Endometrium (tissue), 2 donors: ENCODE measurements at regions not wholly inside any gene's neighbourhood (a gene's known extent, or its start where the extent isn't known, plus 50 kb on each side); places are given as distances from the start of the nearest gene placed in this dataset.

Source experiments
- FAIRE-seq: peaks from 2 replicates; lab custom pipeline; 2012; peaks lifted over from hg19 to GRCh38; lab: Jason Lieb, UNC
- donor health status: control.
- donor health status: control.

DNA sequence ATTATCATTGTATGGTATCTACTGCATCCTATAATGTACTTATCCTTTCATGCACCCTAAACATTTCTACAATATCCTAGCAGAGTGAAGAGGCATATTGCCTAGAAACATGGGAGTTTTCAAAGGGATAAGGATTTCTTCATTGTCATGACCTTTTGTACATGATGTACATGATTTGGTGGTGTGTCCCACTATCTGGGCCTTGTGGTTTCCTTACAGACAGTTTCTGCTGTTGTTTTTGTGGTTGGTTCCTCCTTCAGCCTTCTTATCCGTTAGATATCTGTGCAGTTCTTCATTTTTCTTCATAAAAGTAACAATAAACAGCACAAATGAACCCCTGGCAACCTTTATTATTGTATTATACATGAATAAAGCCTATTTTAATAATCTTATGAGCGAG is 70.4 kb upstream of the BACH1 start:
- FAIRE-seq, result no peak

GRCh38 chr21:29230551-29231261 is 68.0 kb upstream of the BACH1 start:
- no peak for FAIRE-seq

- FAIRE-seq, result no peak
Observed at GRCh38 chr21:29231756-29232529, 66.8 kb upstream of the BACH1 start.

DNA sequence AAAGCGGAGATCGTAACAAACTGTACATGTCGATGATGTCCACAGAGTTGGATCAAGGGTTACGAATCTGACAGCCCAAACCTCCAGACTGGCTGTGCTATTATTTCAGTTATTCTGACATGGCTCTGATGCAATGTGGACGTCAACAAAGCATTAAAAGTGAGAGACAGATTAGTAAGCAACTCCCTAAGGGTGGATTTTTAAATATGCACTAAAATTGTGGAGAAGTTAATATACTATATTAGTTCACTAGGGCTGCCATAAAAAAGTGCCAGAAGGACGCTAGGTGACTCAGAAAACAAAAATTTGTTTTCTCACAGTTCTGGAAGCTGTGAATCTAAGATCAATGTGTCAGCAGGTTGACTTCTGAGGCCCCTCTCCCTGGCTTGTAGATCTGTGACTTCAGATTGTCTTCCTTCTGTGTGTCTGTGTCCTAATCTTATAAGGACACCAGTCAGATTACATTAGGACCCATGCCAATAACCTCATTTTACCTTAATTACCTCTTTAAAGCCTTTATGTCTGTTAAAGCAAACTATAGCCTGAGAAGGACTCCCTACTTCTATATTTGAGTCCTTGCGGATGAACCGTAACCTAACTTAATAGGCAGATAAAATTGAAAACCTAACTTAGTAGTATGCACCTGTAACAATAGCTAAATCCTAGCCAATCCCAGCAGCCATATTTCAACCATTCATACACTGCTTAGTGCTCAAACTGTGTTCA is 66.0 kb upstream of the BACH1 start:
- no peak for FAIRE-seq

GRCh38 chr21:29233256-29233546 is 65.5 kb upstream of the BACH1 start:
- FAIRE-seq, result no peak

GRCh38 chr21:29233611-29234540 is 64.8 kb upstream of the BACH1 start:
- FAIRE-seq, result no peak

- FAIRE-seq, result no peak
Observed at GRCh38 chr21:29235714-29236197, 63.0 kb upstream of the BACH1 start.

DNA sequence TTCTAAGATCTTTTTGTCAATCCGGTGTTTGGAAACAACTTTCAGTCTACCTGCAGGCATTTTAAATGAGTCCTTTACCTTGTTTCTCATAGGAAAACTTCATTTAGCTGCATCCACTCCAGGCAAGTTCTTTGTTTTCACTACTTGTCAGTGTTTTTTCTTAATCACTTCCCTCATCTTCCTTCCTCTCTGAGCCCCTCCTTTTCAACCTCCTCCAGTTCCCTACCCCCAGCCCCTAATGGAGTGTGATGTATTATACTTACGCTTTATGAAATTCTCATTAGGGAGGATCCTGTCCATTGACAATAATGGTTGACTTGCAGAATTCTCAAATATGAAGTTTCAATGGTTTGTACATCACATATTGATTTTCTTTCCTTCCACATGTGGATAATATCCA is 62.5 kb upstream of the BACH1 start:
- FAIRE-seq, result no peak

DNA sequence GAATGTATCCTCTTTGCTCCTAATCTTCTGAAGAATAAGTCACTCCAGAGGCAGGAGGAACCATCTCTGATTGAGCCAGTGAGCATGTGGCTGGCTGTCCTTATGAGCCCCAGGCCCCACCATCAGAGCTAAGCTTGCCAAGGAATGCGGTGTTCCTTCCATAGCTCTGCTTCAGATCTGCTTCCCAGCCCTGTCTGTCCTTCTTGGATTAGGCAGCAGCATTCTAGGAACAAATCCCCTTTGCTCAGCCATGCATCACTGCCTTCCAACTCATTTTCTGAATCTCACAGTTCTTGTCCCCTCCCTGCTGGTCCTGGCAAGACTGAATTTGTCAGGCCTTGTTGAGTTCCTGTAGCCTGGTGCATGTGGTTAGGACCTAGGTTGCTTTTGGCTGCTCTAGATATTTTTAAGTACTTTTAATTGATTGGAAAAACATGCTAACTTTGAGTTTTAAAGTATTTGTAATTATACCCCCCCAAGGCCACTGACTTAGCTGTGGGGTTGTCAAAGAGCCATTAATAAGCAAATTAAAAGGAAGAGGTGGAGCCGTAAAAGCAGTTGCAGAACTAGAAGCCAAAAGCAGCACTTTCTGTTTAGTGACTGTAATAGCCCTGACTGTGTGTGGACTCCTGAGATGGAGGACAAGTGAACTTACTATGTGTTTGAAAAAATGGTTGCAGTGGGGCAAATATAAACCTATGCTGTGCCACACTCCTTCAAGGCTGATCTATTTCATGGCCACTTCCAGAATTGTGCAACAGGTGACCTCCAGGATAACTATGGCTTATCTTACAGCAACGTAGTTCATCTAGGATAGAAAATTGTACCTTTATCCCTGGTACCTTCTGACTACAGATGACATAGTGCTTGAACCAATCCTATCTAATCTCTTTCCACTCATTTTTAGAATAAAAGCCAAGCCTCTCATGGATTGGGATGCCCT is 61.3 kb upstream of the BACH1 start:
- no peak for FAIRE-seq

DNA sequence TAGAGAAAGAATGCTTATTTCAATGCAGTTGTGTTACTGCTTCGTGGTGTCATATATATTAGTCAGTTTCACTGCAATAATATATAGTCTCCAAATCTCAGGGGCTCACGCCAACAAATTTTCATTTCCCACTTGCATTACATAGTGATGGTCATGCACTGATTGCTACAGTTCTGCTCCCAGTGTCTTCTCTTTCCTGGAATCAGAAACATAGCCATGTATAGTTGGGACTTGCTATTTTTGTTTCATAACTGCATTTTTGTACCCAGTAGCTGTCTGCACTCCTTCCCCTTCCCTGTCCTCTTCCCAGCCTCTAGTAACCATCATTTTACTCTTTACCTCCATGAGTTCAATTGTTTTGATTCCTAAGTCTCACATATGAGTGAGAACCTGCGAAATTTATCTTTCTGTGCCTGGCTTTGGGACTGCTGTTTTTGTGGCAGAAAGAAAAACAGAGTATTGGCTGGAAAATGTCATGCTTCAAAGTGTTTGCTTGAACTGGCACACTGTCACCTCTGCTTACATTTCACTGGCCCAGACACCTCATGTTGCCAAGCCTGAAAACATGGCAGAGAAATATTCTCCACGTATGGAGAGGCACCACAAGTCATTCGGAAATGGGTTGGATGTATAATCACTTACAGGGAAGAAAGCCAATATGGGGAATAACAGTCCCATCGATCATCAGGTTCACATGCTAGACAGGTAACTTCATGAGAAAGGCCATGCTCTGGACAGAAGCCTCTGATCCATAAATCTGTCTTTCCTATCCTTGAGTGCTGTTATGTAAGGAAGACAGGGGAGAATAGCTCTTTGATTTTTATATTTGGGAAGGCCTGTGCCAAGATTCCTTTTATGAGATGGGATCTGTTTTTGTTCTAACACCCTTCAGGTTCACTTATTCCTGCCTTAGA is 60.4 kb upstream of the BACH1 start:
- FAIRE-seq, result no peak

- no peak for FAIRE-seq
Observed at GRCh38 chr21:29238967-29239290, 59.8 kb upstream of the BACH1 start.

- no peak for FAIRE-seq
Observed at GRCh38 chr21:29240136-29240535, 58.6 kb upstream of the BACH1 start.

DNA sequence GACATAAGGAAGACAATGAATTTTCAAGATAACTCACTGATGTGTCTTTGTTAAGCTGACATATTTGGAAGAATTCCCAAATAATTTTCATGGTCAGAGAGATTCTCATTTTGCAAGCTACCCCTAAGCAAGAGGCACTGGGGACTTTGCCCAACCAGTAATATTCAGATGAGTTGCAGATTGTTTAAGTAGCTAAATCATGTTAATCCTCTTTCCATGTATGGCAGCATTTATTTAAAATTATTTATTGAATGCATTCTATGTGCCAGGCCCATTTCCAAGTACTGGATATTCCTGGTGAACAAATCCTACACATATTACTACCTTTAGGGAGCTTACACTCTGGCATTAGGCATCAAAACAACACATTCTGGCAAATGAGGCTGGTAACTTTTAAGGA is 56.5 kb upstream of the BACH1 start:
- no peak for FAIRE-seq

DNA sequence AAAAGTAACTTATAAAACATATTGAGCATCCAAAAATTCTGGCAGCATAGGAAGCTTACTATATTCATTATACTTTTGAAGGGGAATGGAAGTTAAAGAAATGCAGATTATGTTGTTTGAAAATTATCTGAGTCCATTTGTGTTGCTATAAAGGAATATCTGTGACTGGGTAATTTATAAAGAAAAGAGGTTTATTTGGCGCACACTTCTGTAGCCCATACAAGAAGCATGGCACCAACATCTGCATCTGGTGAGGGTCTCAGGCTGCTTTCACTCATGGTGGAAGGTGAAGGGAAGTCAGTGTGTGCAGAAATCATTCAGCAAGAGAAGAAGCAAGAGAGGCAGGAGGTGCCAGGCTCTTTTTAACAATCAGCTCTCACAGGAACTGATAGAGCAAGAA is 55.5 kb upstream of the BACH1 start:
- no peak for FAIRE-seq

- FAIRE-seq, result no peak
Observed at GRCh38 chr21:29245104-29245643, 53.5 kb upstream of the BACH1 start.

DNA sequence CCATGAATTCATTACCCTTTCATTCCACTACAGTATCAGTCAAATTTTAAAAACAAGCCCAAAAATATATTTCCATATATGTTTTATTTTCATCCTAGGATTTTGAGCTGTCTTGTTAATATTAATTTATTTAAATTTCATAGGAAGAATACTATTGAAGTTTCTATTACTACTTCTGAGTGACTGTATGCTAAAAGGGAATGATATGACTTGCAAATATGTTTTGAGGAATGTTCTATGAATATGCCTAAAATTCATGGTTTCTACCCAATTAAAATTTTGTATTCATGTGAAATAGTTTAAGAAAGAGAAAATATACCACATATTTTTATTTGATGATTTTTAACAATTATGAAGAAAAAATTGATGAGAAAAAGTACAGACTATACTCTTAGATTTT is 52.9 kb upstream of the BACH1 start:
- FAIRE-seq, result no peak

- FAIRE-seq, result no peak
Observed at GRCh38 chr21:29246614-29247013, 52.1 kb upstream of the BACH1 start.

GRCh38 chr21:29248124-29248523 is 50.6 kb upstream of the BACH1 start:
- FAIRE-seq, result peak; percentile 68
